RWPE2 (cell line): ENCODE measurements at regions not wholly inside any gene's neighbourhood (a gene's known extent, or its start where the extent isn't known, plus 50 kb on each side); places are given as distances from the start of the nearest gene placed in this dataset.
A peak's percentile ranks its signal among the peaks of the same experiment; 100 is the strongest.

Experiments used
- ATAC-seq: fragments of 200-7000 bp; cut with Tn5 transposase; 3 replicates; pipeline ENCODE4 v1.9.1; 2021; ENCODE audit warnings: low read depth
- DNase-seq: peaks from one replicate; pipeline ENCODE4 v3.0.0-alpha.2; 2020; ENCODE audit warnings: low spot score
- H3K27ac ChIP-seq: fragments of 450-650 bp; 2 replicates; pipeline ENCODE4 v1.5.1; 2017; ENCODE audit warnings: mild to moderate bottlenecking; ENCODE audit not compliant: poor library complexity, severe bottlenecking
- H3K27me3 ChIP-seq: fragments of 250-450 bp; sonication (Bioruptor Pico); 2 replicates; pipeline ENCODE4 v1.5.1; 2021; ENCODE audit warnings: mild to moderate bottlenecking, moderate library complexity; ENCODE audit not compliant: insufficient read depth, poor library complexity, severe bottlenecking
- H3K36me3 ChIP-seq: fragments of 250-450 bp; sonication (Bioruptor Pico); 2 replicates; pipeline ENCODE4 v1.5.1; 2020; ENCODE audit warnings: low read depth, mild to moderate bottlenecking, moderate library complexity
- H3K4me1 ChIP-seq: fragments of 250-450 bp; sonication (Bioruptor Pico); 2 replicates; pipeline ENCODE4 v1.5.1; 2021; ENCODE audit warnings: mild to moderate bottlenecking, moderate library complexity; ENCODE audit not compliant: insufficient read depth, poor library complexity, severe bottlenecking
- H3K4me3 ChIP-seq: fragments of 250-450 bp; sonication (Bioruptor Pico); 2 replicates; pipeline ENCODE4 v1.5.1; 2021; ENCODE audit warnings: mild to moderate bottlenecking, moderate library complexity; ENCODE audit not compliant: severe bottlenecking
- H3K9me3 ChIP-seq: fragments of 250-450 bp; sonication (Bioruptor Pico); 2 replicates; pipeline ENCODE4 v1.5.1; 2021; ENCODE audit warnings: mild to moderate bottlenecking, moderate library complexity; ENCODE audit not compliant: severe bottlenecking
- TF ChIP-seq, protein P1 (sequence below): fragments of 450-650 bp; IDR thresholded peaks from one replicate; pipeline ENCODE4 v1.5.1; 2017; ENCODE audit warnings: mild to moderate bottlenecking, moderate library complexity; ENCODE audit not compliant: poor library complexity, severe bottlenecking

DNA sequence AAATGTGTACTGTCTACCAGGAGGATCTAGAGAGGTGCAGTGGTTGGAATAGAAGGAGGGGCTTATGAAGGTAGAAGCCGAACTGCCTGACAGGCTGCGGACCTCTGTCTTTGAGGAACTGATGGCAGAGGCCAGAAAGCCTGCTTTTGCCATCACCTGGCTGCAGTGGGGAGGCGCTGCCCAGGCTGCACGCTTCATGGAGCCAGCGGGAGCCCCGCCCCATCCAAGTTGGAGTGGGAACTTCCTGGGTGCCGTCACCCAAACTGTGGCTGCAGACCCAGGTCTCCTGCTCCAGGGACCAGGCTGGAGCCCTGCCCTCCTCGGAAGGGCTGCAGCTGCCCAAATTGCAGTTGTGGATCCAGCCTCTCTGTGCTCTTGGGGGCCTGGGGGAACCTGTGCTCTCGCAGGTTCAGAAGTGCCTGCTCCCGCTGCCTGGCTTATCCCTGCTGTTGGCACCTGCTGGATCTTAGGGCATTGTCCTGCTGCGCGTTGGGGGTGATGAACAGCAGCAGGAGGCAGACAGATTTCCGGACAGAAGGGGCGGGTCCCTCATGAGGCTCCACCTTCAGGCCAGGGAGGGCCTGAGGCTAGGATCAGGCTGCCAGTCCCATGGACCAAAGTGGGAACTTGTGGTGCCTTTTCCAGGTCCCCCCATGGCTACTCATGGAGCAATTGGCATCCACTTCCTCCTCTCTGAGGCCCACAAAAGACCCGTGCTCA, 118.0 kb upstream of the PLPPR4 start:
- ATAC-seq: 0 out of 3 replicates have a peak, but pooled peaks have one; percentile 17
- no peak overlapping the region for H3K4me3 ChIP-seq

DNA sequence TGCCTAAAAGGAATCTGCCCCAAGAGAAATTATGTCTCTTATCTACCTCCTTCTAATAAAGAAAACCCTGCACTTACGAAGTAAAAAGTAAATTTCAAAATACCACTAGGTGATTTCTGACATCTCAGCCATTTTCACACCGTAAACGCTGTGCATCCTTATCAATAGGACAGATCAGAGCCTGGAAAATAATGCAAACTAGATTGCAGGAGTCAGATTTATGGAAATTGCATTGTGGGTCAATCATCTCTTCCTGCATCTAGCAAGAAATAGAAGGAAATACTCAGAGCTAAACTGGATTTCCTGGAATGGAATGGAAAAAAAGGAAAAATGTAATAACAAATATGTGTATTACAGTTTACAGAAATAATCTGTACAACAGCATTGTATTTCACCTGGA, 114.3 kb upstream of the PLPPR4 start:
- H3K9me3 ChIP-seq: no peaks in the 10 kb centered on the region
- no peaks in the 10 kb centered on the region for H3K36me3 ChIP-seq
- no peak overlapping the region for H3K27ac ChIP-seq
- TF ChIP-seq, protein P1, sequence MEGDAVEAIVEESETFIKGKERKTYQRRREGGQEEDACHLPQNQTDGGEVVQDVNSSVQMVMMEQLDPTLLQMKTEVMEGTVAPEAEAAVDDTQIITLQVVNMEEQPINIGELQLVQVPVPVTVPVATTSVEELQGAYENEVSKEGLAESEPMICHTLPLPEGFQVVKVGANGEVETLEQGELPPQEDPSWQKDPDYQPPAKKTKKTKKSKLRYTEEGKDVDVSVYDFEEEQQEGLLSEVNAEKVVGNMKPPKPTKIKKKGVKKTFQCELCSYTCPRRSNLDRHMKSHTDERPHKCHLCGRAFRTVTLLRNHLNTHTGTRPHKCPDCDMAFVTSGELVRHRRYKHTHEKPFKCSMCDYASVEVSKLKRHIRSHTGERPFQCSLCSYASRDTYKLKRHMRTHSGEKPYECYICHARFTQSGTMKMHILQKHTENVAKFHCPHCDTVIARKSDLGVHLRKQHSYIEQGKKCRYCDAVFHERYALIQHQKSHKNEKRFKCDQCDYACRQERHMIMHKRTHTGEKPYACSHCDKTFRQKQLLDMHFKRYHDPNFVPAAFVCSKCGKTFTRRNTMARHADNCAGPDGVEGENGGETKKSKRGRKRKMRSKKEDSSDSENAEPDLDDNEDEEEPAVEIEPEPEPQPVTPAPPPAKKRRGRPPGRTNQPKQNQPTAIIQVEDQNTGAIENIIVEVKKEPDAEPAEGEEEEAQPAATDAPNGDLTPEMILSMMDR: no peak
- no peak overlapping the region for H3K4me3 ChIP-seq
- H3K27me3 ChIP-seq: no peaks in the 10 kb centered on the region
- ATAC-seq: no peak
- H3K4me1 ChIP-seq: no peaks in the 10 kb centered on the region
- DNase-seq: no peak

More for the DNA sequence above, 118.0 kb upstream of the PLPPR4 start:
- no peaks in the 10 kb centered on the region for H3K9me3 ChIP-seq
- H3K27me3 ChIP-seq: no peaks in the 10 kb centered on the region
- H3K27ac ChIP-seq: no peak overlapping the region
- no peaks in the 10 kb centered on the region for H3K4me1 ChIP-seq
- TF ChIP-seq, protein P1: no peak
- DNase-seq: no peak
- H3K36me3 ChIP-seq: no peaks in the 10 kb centered on the region

DNA sequence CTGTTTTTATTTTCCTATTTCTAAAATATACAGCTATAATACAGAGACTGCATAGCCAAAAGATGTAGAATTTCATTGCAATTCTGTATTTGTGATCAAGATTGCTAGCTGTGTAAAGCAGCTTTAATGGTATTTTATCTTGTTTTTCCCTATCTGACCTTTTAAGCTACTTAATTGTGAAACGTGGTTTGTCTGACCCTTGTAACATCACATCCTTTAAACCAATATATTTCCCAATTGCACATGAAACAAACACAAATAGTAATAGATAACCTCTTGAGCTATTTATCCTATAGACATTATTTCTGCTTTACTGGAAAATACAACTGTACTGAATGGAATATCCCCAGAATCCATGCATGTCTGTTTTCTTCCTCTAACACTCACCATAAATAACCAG, 112.2 kb upstream of the PLPPR4 start:
- DNase-seq (no peak), ATAC-seq (no peak)
- no peaks in the 10 kb centered on the region for H3K9me3 ChIP-seq
- H3K36me3 ChIP-seq: no peaks in the 10 kb centered on the region
- no peaks in the 10 kb centered on the region for H3K27me3 ChIP-seq
- TF ChIP-seq, protein P1: no peak
- no peaks in the 10 kb centered on the region for H3K4me1 ChIP-seq
- no peak overlapping the region for H3K4me3 ChIP-seq
- no peak overlapping the region for H3K27ac ChIP-seq

DNA sequence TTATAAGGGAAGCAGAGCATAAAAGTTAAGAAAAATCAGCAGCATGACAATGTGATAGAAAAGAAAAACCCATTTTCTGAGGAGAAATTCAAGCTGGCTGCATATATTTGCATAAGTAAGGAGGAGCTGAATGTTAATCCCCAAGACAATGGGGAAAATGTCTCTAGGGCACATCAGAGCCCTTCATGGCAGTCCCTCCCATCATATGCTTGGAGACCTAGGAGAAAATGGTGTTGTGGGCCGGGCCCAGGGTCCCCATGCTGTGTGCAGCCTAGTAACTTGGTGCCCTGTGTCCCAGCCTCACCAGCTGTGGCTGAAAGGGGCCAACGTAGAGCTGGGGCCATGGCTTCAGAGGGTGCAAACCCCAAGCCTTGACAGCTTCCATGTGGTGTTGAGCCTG, 100.6 kb upstream of the PLPPR4 start:
- TF ChIP-seq, protein P1: no peak
- ATAC-seq (no peak), DNase-seq (no peak)

DNA sequence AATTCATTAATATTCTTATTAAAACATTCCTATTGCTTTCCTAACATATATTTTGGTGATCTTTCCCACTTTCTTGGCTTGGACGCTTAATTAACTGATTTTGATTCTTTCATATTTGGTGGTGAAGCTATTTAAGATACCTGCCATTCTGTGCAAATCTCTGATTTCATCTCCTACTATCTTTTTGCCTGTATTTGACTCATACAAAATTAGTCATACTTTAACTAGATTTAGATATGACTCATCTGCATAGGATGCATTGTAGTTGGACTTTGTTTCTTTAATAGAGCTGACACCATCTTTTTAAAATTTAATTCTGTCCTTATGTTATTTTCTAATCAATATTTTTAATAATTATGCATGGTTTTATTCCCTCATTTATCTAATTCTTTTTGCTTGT, 93.8 kb upstream of the PLPPR4 start:
- H3K4me1 ChIP-seq: no peaks in the 10 kb centered on the region
- peak; percentile 87 for ATAC-seq
- H3K36me3 ChIP-seq: no peaks in the 10 kb centered on the region
- H3K27me3 ChIP-seq: no peaks in the 10 kb centered on the region
- no peak for DNase-seq
- no peak overlapping the region for H3K4me3 ChIP-seq
- H3K9me3 ChIP-seq: no peaks in the 10 kb centered on the region
- TF ChIP-seq, protein P1: no peak
- H3K27ac ChIP-seq: no peak overlapping the region

More for the DNA sequence above, 100.6 kb upstream of the PLPPR4 start:
- no peaks in the 10 kb centered on the region for H3K4me1 ChIP-seq
- H3K27me3 ChIP-seq: no peaks in the 10 kb centered on the region
- no peak overlapping the region for H3K27ac ChIP-seq
- no peaks in the 10 kb centered on the region for H3K36me3 ChIP-seq
- no peak overlapping the region for H3K4me3 ChIP-seq
- H3K9me3 ChIP-seq: no peaks in the 10 kb centered on the region
